Hematopoietic multipotent progenitor cell treated with erythropoietin and hydrocortisone succinate and interleukin-3 and kit ligand, for 15 days (in vitro differentiated cells): ENCODE measurements at regions not wholly inside any gene's neighbourhood (a gene's known extent, or its start where the extent isn't known, plus 50 kb on each side); places are given as distances from the start of the nearest gene placed in this dataset.

Experiments
- DNase-seq: peaks from one replicate; pipeline ENCODE4 v3.0.0-alpha.2; 2015; ENCODE audit warnings: low spot score

- DNase-seq, result no peak
Observed at GRCh38 chr4:36966756-36967460, 277.6 kb upstream of the NWD2 start.

- no peak for DNase-seq
Observed at GRCh38 chr4:36979533-36979932, 265.0 kb upstream of the NWD2 start.

GRCh38 chr4:36990128-36990872 lies 254.2 kb upstream of the NWD2 start:
- no peak for DNase-seq

GRCh38 chr4:36997727-36998126 lies 246.8 kb upstream of the NWD2 start:
- DNase-seq, result no peak

- no peak for DNase-seq
Observed at GRCh38 chr4:37000281-37000680, 244.3 kb upstream of the NWD2 start.

GRCh38 chr4:37001688-37002436 lies 242.7 kb upstream of the NWD2 start:
- DNase-seq, result no peak

- no peak for DNase-seq
Observed at GRCh38 chr4:37002625-37003024, 241.9 kb upstream of the NWD2 start.

GRCh38 chr4:37008199-37008598 lies 236.3 kb upstream of the NWD2 start:
- no peak for DNase-seq

GRCh38 chr4:37014584-37014983 lies 230.0 kb upstream of the NWD2 start:
- DNase-seq, result no peak

GRCh38 chr4:37015391-37015790 lies 229.2 kb upstream of the NWD2 start:
- no peak for DNase-seq

GRCh38 chr4:37023504-37023903 lies 221.0 kb upstream of the NWD2 start:
- no peak for DNase-seq

- DNase-seq, result no peak
Observed at GRCh38 chr4:37023996-37024395, 220.5 kb upstream of the NWD2 start.

- no peak for DNase-seq
Observed at GRCh38 chr4:37040816-37041215, 203.7 kb upstream of the NWD2 start.

- DNase-seq, result no peak
Observed at GRCh38 chr4:37043342-37043741, 201.2 kb upstream of the NWD2 start.

- no peak for DNase-seq
Observed at GRCh38 chr4:37051111-37051510, 193.4 kb upstream of the NWD2 start.

GRCh38 chr4:37051866-37052265 lies 192.7 kb upstream of the NWD2 start:
- no peak for DNase-seq

GRCh38 chr4:37054531-37055077 lies 189.9 kb upstream of the NWD2 start:
- DNase-seq, result no peak

GRCh38 chr4:37058826-37059225 lies 185.7 kb upstream of the NWD2 start:
- DNase-seq, result no peak

GRCh38 chr4:37066159-37066558 lies 178.4 kb upstream of the NWD2 start:
- DNase-seq, result no peak

GRCh38 chr4:37068580-37068979 lies 176.0 kb upstream of the NWD2 start:
- DNase-seq, result no peak

- no peak for DNase-seq
Observed at GRCh38 chr4:37070041-37070440, 174.5 kb upstream of the NWD2 start.

- DNase-seq, result no peak
Observed at GRCh38 chr4:37071576-37071975, 173.0 kb upstream of the NWD2 start.
